Gastrocnemius medialis (tissue), 4 donors: ENCODE measurements at regions not wholly inside any gene's neighbourhood (a gene's known extent, or its start where the extent isn't known, plus 50 kb on each side); places are given as distances from the start of the nearest gene placed in this dataset.

ENCODE experiments used
- ATAC-seq, 2 donors: fragments of 150-250 bp; one replicate each; pipeline ENCODE4 v1.9.1; 2016
- DNase-seq, 2 donors: peaks; one replicate each; pipeline ENCODE4 v3.0.0-alpha.2; 2019
- H3K27ac ChIP-seq, 4 donors: fragments of 200-600 bp; sonication (generic); 1 replicate in 1 of 4; 2 replicates in 3 of 4; pipeline ENCODE4 v1.5.1; 2016 to 2018; ENCODE audit warnings: mild to moderate bottlenecking in 2 of 4, moderate library complexity in 1 of 4
- H3K27me3 ChIP-seq, 3 donors: fragments of 200-600 bp; sonication (generic) in 2 of 3; 1 replicate in 1 of 3; 2 replicates in 2 of 3; pipeline versions ENCODE4 v1.5.1 to v1.6.0; 2016 to 2019; ENCODE audit warnings: mild to moderate bottlenecking in 1 of 3, moderate library complexity in 1 of 3
- H3K36me3 ChIP-seq, 2 donors: fragments of 200-600 bp; sonication (generic) in 1 of 2; one replicate each; pipeline ENCODE4 v1.5.1; 2017 to 2018
- H3K4me1 ChIP-seq, 2 donors: fragments of 200-600 bp; sonication (generic) in 1 of 2; one replicate each; pipeline ENCODE4 v1.5.1; 2016 to 2017; ENCODE audit warnings: mild to moderate bottlenecking in 2 of 2
- H3K4me3 ChIP-seq, 4 donors: fragments of 200-600 bp; sonication (generic) in 3 of 4; 1 replicate in 1 of 4; 2 replicates in 3 of 4; pipeline ENCODE4 v1.5.1; 2016 to 2019; ENCODE audit warnings: mild to moderate bottlenecking in 2 of 4
- H3K9me3 ChIP-seq, 3 donors: fragments of 200-600 bp; sonication (generic) in 2 of 3; 1 replicate in 1 of 3; 2 replicates in 2 of 3; pipeline ENCODE4 v1.5.1; 2016 to 2019
- CTCF ChIP-seq, 5 experiments: fragments of 450-650 bp in 3 of 5; fragments of 200-600 bp in 2 of 5; sonication (generic) in 2 of 5; IDR thresholded peaks in 4 of 5; conservative IDR thresholded peaks in 1 of 5; 1 replicate in 4 of 5; 2 replicates in 1 of 5; pipeline ENCODE4 v1.5.1; 2016 to 2019; ENCODE audit warnings: antibody characterized with exemption in 5 of 5, mild to moderate bottlenecking in 3 of 5, moderate library complexity in 3 of 5
- POLR2A ChIP-seq, 2 donors: fragments of 450-650 bp; IDR thresholded peaks; one replicate each; pipeline ENCODE4 v1.6.1; 2017; ENCODE audit warnings: antibody characterized with exemption in 2 of 2, mild to moderate bottlenecking in 2 of 2, moderate library complexity in 2 of 2
- in situ Hi-C, 4 donors: fragments of 200-750 bp; cut with MboI; loops; one replicate each; pipeline versions ENCODE4 v1.15.0 to v1.8.0; 2017; ENCODE audit warnings: low sequenced_read_pairs in 4 of 4
- intact Hi-C: fragments of 100-400 bp; cut with DNase I; formaldehyde crosslinking; loops from one replicate; pipeline ENCODE4 v1.15.1; 2023; ENCODE audit warnings: low total_unique reads

GRCh38 chr10:129241461-129241860 is 225.6 kb upstream of the MGMT start:
- H3K27ac ChIP-seq, result no peak overlapping the region
- H3K27me3 ChIP-seq, result no peaks in the 10 kb centered on the region
- intact Hi-C loops (no loop called here), in situ Hi-C loops (no loop called here)
- no peaks in the 10 kb centered on the region for H3K4me1 ChIP-seq
- no peak for ATAC-seq
- TF ChIP-seq CTCF (IDR thresholded peaks at IDR 0.05 in 4 of 5, conservative IDR thresholded peaks at IDR 0.05 in 1 of 5) (no peak), POLR2A (IDR thresholded peaks at IDR 0.05) (no peak)
- H3K36me3 ChIP-seq, result no peaks in the 10 kb centered on the region
- no peaks in the 10 kb centered on the region for H3K9me3 ChIP-seq
- no peak for DNase-seq
- H3K4me3 ChIP-seq, result no peak overlapping the region

GRCh38 chr10:129244298-129244697 is 222.7 kb upstream of the MGMT start:
- DNase-seq, result no peak
- in situ Hi-C loops, result no loop called here
- H3K4me1 ChIP-seq, result no peaks in the 10 kb centered on the region
- H3K27ac ChIP-seq, result no peak overlapping the region
- no peak overlapping the region for H3K4me3 ChIP-seq
- H3K36me3 ChIP-seq, result no peaks in the 10 kb centered on the region
- intact Hi-C loops, result no loop called here
- H3K27me3 ChIP-seq, result no peaks in the 10 kb centered on the region
- no peak for ATAC-seq
- no peaks in the 10 kb centered on the region for H3K9me3 ChIP-seq
- TF ChIP-seq POLR2A (IDR thresholded peaks at IDR 0.05), result no peak
- no peak for TF ChIP-seq CTCF (IDR thresholded peaks at IDR 0.05 in 4 of 5, conservative IDR thresholded peaks at IDR 0.05 in 1 of 5)

GRCh38 chr10:129244757-129245156 is 222.3 kb upstream of the MGMT start:
- TF ChIP-seq CTCF (IDR thresholded peaks at IDR 0.05 in 4 of 5, conservative IDR thresholded peaks at IDR 0.05 in 1 of 5) (no peak), POLR2A (IDR thresholded peaks at IDR 0.05) (no peak)
- no peaks in the 10 kb centered on the region for H3K36me3 ChIP-seq
- no peak for ATAC-seq
- in situ Hi-C loops, result no loop called here
- no peaks in the 10 kb centered on the region for H3K9me3 ChIP-seq
- H3K4me1 ChIP-seq, result no peaks in the 10 kb centered on the region
- no peaks in the 10 kb centered on the region for H3K27me3 ChIP-seq
- intact Hi-C loops, result no loop called here
- no peak overlapping the region for H3K4me3 ChIP-seq
- no peak overlapping the region for H3K27ac ChIP-seq
- no peak for DNase-seq

- no peak overlapping the region for H3K4me3 ChIP-seq
- no peaks in the 10 kb centered on the region for H3K36me3 ChIP-seq
- H3K4me1 ChIP-seq, result no peaks in the 10 kb centered on the region
- in situ Hi-C loops (no loop called here), intact Hi-C loops (no loop called here)
- no peak overlapping the region for H3K27ac ChIP-seq
- H3K9me3 ChIP-seq, result no peaks in the 10 kb centered on the region
- no peak for ATAC-seq
- DNase-seq, result no peak
- TF ChIP-seq POLR2A (IDR thresholded peaks at IDR 0.05) (no peak), CTCF (IDR thresholded peaks at IDR 0.05 in 4 of 5, conservative IDR thresholded peaks at IDR 0.05 in 1 of 5) (no peak)
- no peaks in the 10 kb centered on the region for H3K27me3 ChIP-seq
Measured at GRCh38 chr10:129253161-129253864, 213.7 kb upstream of the MGMT start.

- Histone ChIP-seq H3K27me3 (no peaks in the 10 kb centered on the region), H3K36me3 (no peaks in the 10 kb centered on the region), H3K4me1 (peaks cover 0 to 1% of the 10 kb centered on the region in 2 donors), H3K9me3 (no peaks in the 10 kb centered on the region), H3K27ac (no peak overlapping the region), H3K4me3 (no peak overlapping the region)
- intact Hi-C loops (no loop called here), in situ Hi-C loops (no loop called here)
- TF ChIP-seq CTCF (IDR thresholded peaks at IDR 0.05 in 4 of 5, conservative IDR thresholded peaks at IDR 0.05 in 1 of 5) (no peak), POLR2A (IDR thresholded peaks at IDR 0.05) (no peak)
- ATAC-seq, result no peak
- no peak for DNase-seq
Measured at GRCh38 chr10:129253865-129254179, 213.2 kb upstream of the MGMT start.
